ENCODE measurements at regions not wholly inside any gene's neighbourhood (a gene's known extent, or its start where the extent isn't known, plus 50 kb on each side); places are given as distances from the start of the nearest gene placed in this dataset.

GRCh38 chr15:37528432-37528831 is 406.0 kb upstream of the TMCO5A start (continued):
- TF ChIP-seq REST (IDR thresholded peaks at IDR 0.05) (no peak), TAF1 (conservative IDR thresholded peaks at IDR 0.05) (no peak), ATF3 (IDR thresholded peaks at IDR 0.05) (no peak), ZBTB33 (IDR thresholded peaks at IDR 0.05) (no peak), RXRA (IDR thresholded peaks at IDR 0.05) (no peak)

GRCh38 chr15:37536967-37537605 is 397.4 kb upstream of the TMCO5A start:
- no peak for TF ChIP-seq FOXA1 (IDR thresholded peaks at IDR 0.05)
- TF ChIP-seq GABPA (IDR thresholded peaks at IDR 0.05 in 1 of 2, conservative IDR thresholded peaks at IDR 0.05 in 1 of 2) = no peak
- no peak for TF ChIP-seq REST (IDR thresholded peaks at IDR 0.05)
- no peak for TF ChIP-seq HNF4G (IDR thresholded peaks at IDR 0.05)
- TF ChIP-seq NR2F2 (IDR thresholded peaks at IDR 0.05) = no peak
- TF ChIP-seq EGR1 (IDR thresholded peaks at IDR 0.05; ENCODE audit: low read depth in 2 of 2) = no peak
- TF ChIP-seq ZBTB33 (IDR thresholded peaks at IDR 0.05) = no peak
- TF ChIP-seq RXRA (IDR thresholded peaks at IDR 0.05) = no peak
- no peak for TF ChIP-seq MAX (IDR thresholded peaks at IDR 0.05)
- WGBS = 59% methylated on average over 2 of the region's 2 CpGs
- H3K9me3 ChIP-seq (ENCODE audit: control insufficient read depth in 4 of 4, low read length in 3 of 4) = peaks cover 0 to 6% (median 0%) of the 10 kb centered on the region in 4 donors
- H3K9ac ChIP-seq (ENCODE audit: low read depth in 1 of 2, low read length in 2 of 2) = no peak overlapping the region
- no peaks in the 10 kb centered on the region for H3K4me1 ChIP-seq (ENCODE audit: control insufficient read depth in 4 of 4, insufficient read depth in 4 of 4, low read length in 3 of 4)
- no peak overlapping the region for H3K27ac ChIP-seq (ENCODE audit: low read depth in 1 of 2, low read length in 2 of 2)
- no peaks in the 10 kb centered on the region for H3K27me3 ChIP-seq (ENCODE audit: control insufficient read depth in 4 of 4, insufficient read depth in 4 of 4, low read length in 3 of 4)
- DNase-seq (ENCODE audit: low spot score) = no peak
- no peak overlapping the region for H3K4me3 ChIP-seq (ENCODE audit: low read depth in 1 of 3, low read length in 3 of 3)
- no peaks in the 10 kb centered on the region for H3K36me3 ChIP-seq (ENCODE audit: control insufficient read depth in 4 of 4, insufficient read depth in 3 of 4, low read depth in 1 of 4, low read length in 3 of 4)

Data from liver (tissue), 7 donors.